HG03280 (cell line): ENCODE measurements at regions not wholly inside any gene's neighbourhood (a gene's known extent, or its start where the extent isn't known, plus 50 kb on each side); places are given as distances from the start of the nearest gene placed in this dataset.

Experiments used
- ATAC-seq: cut with Tn5 transposase; IDR thresholded peaks from one replicate; pipeline ENCODE4 v1.9.1; 2021; ENCODE audit warnings: mild to moderate bottlenecking, moderate library complexity; ENCODE audit not compliant: unreplicated experiment

DNA sequence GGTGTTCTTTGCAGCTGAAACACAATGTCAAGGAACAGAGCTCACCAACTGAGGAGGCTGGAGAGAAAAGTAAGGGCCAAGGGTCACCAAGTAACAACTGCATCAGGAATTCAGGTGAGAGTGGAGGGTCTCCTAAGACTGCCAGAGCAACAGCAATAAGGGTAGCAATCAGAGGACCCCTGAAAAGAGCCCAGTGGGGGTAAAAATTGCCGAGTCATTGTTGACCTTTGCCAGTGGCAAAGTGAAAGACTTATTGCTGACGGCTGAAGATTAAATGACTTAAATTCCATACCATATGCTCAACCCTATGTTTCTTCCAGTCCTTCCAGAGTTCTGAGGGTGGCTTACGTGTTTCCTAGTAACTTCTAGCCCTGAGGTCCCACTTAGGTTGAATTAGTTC lies 51.9 kb upstream of the ARHGAP42 start:
- no peak for ATAC-seq

DNA sequence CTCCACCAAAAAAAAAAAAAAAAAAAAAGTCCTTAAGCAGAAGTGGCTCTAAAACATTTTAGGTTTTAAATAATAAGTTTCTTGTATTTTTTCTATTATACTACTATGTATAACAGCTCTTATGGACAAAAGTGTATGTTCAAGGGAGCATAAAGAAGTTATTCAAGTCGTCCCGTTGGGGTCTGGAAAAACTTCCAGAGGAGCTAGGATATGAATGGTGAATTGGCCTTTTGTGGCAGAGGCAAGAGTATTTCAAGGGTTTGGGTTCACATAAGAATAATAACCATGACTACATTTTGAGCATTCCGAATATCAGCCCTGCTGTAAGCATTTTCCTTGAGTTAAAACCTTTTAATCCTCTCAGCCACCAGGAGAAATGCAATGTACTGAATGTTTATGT lies 50.6 kb upstream of the ARHGAP42 start:
- no peak for ATAC-seq
